Iris pigment epithelial cell (primary cell): ENCODE measurements at regions not wholly inside any gene's neighbourhood (a gene's known extent, or its start where the extent isn't known, plus 50 kb on each side); places are given as distances from the start of the nearest gene placed in this dataset.
A peak's percentile ranks its signal among the peaks of the same experiment; 100 is the strongest.

Source experiments
- DNase-seq: peaks from one replicate; pipeline ENCODE4 v3.0.0-alpha.2; 2011; ENCODE audit warnings: low read depth

DNA sequence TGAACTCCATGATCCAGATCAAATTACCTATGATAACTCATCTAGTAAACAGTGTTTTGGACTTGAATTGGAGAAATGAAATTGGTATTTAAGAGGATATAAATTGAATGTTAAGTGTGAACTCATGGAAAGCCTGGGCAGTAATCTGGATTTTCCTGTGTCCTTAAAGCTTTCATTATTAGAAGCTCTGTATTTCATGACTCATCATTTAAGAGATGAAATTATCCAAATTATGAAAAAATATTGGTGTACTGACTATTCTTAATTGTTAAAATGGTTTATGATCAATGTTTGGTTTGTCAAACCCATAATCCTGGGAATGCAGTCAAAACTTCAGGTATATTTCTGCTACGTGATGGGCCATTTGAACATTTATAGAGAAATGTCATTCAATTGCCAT, 332.2 kb upstream of the ST6GAL2 start:
- DNase-seq = no peak

DNA sequence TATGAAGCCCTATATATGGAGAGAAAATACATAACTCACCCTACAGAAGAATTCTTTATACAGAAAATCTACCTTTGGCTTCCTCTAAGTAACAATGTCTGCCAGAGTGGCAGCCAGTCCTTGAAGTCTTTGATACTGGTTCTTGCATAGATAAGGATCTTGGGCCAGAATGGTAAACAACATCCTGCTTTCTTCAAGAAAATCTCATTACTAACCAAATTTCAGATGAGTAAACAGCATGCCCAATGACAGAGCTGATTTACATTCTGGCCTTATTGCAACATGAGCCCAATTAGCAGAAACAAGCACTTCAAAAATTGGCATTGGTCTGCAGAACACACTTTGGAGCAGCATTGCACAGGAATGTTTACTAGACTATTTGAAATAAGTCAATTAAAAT, 336.5 kb upstream of the ST6GAL2 start:
- DNase-seq = no peak

DNA sequence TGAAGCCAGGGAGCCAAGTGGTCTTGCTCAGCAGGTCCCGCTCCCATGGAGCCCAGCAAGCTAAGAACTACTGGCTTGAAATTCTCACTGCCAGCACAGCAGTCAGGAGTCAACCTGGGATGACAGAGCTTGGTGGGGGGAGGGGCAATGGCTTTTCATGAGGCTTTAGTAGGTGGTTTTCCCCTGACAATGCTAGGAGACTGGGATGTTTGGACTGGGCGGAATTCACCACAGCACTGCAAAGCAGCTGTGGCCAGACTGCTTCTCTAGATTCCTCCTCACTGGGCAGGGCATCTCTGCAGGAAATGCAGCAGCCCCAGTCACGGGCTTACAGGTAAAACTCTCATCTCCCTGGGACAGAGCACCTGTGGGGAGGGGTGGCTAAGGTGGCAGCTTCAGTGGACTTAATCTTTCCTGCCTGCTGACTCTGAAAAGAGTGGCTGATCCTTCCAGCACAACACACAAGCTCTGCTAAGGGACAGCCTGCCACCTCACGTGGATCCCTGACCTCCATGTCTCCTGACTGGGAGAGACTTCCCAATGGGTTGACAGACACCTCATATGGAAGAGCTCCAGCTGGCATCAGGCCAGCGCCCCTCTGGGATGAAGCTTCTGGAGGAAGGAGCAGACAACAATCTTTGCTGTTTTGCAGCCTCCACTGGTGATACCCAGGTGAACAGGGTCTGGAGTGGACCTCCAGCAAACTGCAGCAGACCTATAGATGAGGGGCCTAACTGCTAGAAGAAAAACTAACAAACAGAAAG, 349.7 kb upstream of the ST6GAL2 start:
- no peak for DNase-seq

DNA sequence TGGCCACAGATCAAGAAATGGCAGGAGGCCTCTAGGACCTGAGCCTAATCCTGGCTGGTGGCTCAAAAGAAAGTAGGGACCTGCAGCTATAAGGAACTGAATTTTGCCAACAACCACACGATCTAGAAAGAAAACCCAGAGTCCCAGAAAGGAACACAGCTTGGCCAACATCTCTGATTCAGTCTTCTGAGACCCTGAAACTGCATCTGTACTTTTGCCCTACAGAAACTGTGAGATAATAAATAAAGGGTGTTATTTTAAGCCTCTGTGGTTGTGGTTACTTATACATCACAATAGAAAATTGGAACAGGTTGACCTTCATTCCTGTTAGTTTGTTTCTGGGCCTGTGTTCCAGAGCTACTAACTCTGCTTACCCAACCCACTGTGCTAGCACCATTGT, 356.8 kb upstream of the ST6GAL2 start:
- no peak for DNase-seq

DNA sequence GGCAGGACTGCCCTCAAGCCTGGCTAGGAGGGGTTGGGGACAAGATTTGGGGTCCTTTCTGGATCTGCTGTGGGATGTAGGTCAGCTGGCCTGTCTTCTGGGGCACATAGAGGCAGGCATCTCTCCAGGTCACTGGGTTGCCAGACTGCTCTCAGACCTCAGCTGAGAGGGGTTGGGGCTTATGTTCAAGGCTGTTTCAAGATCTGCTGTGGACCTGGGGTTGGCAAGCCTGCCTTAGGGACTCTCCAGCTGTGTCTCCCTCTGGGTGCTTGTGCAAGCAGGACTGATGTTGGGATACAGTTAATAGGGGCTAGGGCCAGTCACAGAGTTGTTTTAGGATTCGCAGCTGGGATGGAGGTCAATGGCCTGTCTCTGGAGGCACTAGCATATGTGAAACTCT, 363.0 kb upstream of the ST6GAL2 start:
- DNase-seq = no peak

DNA sequence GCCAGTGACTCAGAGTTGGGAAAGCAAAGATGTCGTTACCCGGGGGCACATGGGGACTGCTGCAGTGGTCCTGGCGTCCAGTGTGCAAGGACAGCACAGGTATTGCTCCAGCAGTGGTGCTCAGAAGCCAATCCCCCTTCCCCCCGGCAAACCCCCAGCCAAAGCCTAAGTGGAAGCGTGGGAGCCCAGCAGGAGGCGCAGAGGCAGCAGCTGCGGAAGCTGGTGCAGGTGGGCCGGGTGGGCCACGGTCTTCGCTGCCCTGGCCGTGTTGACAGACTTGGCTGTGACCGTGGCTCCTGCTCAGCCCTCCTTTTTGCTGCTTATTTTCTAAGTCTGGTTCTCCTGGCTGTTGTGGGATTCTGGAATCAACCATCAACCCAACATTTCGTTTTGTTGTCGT, 369.8 kb upstream of the ST6GAL2 start:
- no peak for DNase-seq

DNA sequence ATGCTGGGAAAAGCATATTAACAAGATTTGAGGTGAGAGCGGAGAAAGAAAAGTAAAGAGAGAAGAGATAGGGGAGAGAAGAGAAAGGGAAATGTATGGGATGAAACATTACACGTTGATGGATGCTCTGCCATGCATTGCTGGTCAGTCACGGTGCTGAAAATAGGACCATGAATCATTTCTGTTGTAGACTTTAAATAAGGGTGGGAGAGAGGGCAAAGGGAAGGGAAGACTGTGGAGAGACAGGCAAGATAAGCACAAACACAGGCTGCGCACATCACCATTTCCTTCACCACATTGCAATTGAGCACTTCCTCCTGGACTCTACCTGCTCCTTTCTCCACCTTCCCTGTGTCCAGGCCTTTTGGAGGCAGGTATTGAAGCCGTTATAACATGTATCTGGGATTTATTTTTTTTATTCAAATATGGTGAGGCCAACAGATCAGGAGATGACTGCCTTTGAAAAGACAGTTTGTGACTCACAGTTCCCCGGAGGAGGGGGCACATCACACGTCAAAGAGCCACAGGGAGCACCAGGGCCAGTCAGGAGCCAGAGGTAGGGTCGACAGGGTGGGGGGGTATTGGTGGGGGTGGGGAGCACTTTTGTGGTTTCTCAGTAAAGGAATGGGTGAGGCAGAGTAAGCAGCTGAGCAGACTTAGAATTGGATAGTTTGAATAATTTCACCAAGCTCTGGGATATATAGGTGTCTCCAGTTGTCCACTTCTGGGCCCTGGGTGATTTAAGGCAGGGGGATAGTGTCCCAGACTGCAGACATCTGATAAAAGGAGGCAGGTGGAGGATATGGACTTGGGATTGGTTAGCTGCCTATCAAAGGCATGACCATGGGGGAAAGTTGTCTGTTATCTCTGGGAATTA, 372.8 kb upstream of the ST6GAL2 start:
- DNase-seq = no peak

DNA sequence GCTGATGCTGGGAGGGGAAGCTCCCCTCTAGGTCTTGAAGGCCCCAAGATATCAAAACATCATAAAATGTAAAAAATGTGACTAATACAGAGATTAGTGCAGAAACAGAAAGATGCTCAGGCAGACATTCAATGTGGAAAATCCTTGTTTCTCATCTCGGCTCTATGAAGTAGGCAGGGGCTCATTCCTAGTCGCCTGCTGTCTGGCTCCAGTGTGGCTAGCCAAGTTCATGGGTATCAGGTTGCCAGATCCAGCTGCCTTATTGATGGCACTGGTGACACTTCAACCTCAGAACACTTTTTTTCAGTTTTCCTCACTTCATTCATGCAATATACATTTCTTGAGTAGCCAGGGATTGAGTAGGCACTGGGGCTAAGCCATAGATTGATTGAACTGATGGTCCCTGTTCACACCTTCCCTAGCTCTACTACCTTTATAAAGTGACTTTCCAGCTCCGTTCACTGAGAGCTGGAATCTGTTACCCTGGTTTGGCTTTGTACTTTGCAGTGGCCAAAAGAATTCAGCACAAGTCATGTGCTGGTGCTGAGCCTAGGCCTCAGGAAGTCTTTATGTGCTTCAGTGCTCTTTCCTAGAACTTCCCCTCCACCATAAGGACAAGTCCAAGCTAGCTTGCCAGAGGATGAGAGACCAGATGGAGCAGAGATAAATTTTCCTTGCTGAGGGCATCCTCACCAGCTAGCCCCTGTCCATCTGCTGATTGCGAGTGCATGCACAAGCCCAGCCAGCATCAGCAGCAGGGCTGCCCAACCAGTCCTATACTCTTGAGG, 373.6 kb upstream of the ST6GAL2 start:
- no peak for DNase-seq

DNA sequence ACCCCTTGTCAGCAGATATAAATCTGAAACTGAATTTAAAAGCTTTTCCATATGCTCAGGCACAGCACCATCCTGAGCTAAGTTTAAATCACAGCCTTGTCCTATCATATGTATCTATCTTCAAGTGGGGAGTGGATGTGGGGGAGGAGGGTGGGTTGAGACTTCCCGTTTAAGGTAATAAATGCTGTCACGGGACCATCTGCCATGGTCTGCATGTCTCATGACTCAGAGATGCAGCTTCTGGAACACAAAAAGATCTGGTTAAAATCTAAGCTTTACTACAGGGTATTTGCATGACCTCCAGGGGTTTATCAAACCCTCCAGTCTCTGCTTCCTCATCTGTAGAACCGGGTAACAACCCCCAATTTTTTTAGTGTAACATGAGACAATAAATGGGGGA, 377.7 kb upstream of the ST6GAL2 start:
- no peak for DNase-seq

DNA sequence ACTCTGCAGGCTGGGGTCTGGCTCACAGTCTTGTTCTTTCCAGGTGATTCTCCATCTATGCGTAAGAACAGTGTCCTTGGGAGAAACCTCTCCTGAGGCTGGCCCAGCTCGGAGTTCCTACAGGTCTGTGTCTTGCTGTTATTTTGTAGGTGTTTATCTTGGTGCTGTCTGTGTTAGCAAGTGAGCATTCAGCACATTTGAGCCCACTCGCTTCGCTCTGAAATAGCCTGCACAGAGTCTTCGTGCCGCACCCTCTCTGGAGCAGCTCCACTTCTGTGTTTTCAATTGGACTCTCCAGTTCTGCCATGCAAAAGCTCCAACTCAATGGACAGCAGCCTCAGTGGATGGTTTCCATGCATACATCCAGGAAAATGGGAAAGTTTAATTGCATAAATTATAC, 378.2 kb upstream of the ST6GAL2 start:
- no peak for DNase-seq

DNA sequence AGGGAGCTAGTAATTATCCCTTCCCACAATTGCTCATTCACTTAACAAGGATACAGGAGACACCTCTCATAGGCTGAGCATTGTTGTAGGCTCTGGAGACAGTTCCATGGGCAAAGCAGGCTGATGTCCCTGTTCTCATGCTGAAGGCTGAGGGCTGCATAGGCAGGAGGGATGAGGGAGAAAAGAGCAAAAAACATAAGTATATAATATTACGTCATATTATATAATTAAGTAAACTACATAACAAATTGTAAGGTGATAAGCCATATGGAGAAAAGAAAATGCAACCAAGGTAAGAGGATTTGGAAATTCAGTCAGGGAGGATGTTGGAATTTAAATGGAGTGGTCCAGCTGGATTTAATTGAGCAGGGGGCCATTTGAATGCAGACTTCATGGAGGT, 380.6 kb upstream of the ST6GAL2 start:
- DNase-seq = no peak

DNA sequence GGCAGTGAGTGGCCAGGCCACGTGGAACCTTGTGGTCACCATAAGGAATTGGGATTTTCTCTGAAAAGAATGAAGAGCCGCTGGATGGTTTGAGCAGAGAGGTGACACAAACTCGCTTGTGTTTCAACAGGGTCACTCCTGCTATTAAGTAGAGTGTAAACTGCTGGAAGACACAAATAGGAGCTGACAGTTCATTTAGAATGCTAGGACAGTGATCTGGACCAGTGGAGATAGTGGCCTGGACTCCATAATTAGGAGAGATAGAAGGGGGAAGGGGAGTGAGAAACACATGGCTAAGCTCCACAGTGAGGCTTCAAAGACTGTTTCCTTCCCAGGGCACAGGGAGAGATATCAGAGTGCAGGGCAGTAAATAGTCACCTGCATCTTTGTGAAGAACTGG, 381.1 kb upstream of the ST6GAL2 start:
- no peak for DNase-seq

DNA sequence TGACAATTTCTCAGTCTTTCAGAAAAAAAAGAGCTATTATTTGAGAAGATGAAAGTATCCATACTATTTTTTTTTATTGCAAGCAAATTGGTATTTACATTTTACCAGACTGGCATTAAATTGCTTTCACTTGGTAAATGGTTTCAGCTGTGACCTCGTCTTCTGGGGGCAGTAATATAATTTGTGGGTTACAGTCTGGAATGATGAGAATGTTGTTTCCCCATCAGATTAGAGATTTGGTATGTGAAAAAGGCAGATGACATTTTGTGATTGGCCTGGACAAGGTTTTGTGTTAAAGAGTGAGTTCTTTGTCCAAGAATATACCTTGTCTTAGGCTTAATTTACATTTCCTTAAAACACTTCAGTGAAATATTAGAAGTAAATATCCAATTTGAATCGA, 390.1 kb upstream of the ST6GAL2 start:
- DNase-seq = no peak

DNA sequence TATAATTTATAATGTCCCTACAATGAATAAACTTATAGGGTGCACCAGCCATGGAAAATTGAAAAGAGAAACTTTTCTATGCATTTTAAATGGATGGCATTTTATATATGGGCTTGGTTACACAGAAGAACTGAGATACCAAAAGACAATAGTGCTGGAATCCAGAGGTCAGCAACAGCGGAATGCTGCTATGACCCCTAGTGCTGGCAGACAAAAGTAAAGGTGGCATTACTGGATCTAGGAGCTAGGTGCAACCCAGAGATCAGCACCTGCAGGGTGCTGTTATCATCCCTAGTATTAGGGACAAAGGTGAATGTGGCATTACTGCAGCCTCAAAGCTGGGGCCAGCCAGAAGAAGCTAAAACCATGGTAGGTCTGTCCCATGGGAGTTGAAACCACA, 392.7 kb upstream of the ST6GAL2 start:
- no peak for DNase-seq

DNA sequence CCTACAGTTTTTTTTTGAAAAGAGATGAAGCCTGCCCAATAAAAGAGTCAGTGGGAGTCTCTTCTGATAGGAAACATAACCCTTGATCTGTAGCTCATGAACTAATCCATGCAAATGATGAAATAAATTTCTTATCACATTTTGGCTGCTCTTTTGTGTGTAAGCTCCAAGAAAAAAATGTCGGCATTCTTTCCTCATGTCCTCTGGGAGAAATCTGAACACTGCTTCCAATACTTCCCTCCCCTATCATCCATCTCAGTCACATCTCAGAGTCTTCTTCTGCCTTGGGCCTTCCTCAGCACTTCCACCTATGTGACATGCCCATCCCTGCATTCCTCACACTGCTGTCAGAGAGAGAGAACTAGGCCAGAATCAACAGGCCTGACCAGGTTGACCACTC, 395.7 kb upstream of the ST6GAL2 start:
- DNase-seq = no peak

DNA sequence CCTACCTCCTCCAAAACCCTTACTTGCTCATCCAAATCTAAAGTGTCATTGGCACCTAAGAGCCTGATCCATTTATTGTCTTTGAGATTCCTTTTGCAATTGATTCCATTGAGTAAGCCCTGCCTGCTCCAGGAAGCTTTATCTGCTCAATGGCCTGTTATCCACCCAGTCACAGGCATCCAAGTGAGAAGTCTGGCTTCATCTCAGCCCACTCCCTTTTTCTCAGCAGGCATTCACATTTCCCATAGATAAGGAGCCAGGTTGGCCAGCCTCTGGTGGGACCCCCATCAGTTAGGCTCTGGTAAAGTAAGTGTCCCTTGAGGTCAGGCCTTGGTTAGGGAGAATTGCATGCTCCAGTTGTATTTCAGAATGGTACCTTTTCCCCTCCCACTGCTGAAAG, 396.2 kb upstream of the ST6GAL2 start:
- no peak for DNase-seq

DNA sequence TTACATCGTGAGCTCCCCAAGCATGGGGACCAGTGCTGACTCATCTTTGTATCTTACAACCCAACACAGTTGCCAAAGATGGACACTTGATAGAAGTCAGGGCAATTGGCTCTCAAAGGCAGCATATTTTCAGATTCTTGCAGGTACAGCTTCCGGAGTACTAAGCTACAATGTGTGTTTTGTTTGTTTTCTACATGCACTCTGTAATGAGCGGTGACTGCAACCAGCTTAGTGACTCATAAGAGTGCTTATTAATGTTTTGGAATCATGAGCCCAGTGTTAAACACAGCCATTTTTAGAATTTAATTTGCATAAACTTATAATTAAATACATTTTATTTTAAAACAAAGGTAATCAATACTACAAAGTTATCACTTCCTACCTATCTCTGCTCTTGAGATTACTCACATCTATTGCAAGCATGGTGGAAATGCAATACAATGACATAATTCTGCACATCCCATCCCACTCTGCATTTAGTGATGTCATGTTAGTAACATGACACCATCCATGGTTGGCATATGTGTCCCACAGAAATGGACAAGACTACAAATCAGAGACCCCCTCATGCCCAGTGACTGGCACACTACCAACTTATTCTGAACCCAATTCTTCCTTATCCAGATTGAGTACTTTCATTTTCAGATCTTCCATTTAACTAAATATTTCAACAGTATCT, 399.8 kb upstream of the ST6GAL2 start:
- DNase-seq = no peak

DNA sequence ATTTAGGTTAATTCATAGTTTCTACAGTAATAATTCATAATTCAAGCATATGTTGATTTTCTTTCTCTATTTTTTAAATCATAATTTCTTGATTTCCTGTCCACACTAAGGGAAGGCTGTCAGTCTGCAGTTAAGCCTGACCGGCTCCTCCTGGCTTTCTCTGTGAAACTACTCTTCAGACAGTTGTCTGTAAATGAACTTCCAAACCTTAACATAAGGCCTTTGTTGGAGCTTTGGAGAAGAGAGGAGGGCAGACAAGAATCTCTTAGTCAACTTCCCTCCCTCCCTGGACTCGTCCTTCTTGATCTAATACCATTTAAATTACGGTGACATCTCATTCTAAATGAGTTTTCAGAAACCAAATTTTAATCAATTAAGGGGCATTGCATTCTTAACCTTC, 404.1 kb upstream of the ST6GAL2 start:
- DNase-seq = no peak

DNA sequence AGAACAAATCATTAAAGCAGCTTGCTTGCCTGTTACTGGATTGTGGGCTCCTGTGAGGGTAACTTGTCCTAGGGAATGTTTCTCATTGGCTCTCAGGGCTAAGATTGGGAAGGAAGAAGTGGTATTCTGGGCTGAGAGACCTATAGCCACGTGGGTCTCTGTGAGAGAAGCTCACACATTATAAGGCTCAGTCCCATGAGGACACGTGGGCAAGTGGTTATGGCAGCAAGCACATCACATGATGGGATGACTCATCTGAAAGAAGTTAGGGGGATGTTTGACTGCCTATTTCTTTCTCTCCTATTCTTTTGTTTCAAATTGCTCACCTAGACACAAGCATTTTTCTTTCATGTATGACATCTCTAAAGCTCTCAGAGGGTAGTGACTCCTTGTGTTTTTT, 418.0 kb upstream of the ST6GAL2 start:
- peak; percentile 9 for DNase-seq

DNA sequence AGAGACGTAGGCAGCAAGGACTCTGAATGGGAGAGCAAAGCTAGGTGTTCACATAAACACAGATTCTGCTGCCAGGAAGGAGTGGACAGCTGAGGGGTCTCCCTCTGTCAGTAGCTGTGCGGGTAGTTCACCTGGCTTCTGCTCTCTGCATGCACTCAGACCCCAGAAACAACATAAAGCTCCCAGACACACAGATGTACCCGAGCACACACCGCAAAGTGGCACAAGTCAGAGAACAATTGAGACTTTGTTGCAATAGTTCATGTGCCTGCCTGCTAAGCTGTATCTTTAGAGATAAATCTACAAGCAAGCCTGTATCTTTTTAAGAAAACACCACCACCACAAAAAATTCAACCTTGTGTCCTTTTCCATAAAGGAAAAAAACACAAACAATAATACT, 420.0 kb upstream of the ST6GAL2 start:
- DNase-seq = no peak

DNA sequence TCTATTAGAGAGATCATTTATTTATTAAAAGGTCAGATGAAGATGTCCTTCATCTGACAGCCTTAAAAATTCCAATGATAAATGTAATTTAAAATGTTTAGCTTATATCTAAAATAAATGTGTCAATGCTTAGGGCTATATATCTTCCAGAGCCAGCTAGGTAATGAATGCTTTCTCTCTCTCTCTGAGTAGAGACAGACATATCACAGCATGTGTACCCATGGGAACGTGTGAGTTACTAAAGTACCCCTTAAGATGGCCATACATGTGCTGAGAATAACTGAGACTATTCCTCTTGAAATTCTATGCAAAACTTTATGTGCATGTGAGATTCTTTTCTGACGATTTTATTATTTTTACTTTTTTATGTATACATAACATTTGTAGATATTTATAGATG, 420.9 kb upstream of the ST6GAL2 start:
- no peak for DNase-seq

DNA sequence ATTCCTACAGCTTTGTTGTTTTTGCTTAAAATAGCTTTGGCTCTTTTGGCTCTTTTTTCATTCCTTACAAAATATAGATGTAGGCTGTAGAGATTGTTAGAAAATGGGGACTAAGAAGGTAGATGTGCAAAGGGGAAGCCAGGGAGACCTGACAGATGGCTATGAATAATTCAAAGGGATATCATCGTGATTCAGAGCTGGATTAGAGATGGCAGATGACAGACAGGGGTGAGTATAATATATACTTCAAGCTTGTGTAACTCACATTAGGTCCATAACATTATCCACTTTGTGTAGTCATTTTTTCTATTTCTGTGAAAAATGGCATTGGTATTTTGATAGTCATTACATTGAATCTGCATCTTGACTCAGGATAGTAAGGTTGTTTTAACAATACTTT, 422.9 kb upstream of the ST6GAL2 start:
- DNase-seq = no peak
